ENCODE measurements at regions not wholly inside any gene's neighbourhood (a gene's known extent, or its start where the extent isn't known, plus 50 kb on each side); places are given as distances from the start of the nearest gene placed in this dataset.
"Not testable (repeated sequence)": the region's sequence is repeated elsewhere in the genome, so short reads cannot be mapped to it uniquely, and the experiment has no call there.

DNA sequence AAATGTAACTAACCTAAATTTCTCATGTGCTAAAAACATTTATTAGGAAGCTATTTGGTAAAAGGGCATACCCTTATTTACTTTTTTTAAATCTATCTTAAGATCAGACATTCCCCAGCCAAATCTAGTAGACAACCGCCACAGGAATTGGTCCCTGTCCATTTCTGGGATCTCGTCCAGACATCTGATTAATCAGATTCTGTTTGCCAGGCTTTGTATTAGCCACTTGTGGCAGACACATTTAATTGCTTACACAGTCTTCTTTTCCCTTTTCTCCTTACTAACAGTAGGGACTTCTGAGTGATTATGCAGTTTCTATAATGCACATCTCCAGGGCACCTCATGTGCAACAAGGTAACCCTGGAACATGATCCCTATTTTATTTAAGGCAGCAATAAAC, 449.0 kb upstream of the RGS18 start:
- no peaks in the 10 kb centered on the region for H3K4me1 ChIP-seq (ENCODE audit: control insufficient read depth in 2 of 3, insufficient read depth in 2 of 3, low read depth in 1 of 3, low read length in 3 of 3)
- H3K9me3 ChIP-seq (ENCODE audit: control insufficient read depth in 2 of 3, insufficient read depth in 1 of 3, low read length in 3 of 3), result no peaks in the 10 kb centered on the region
- FAIRE-seq, result no peak
- H3K4me3 ChIP-seq (ENCODE audit: low read length in 3 of 3), result no peak overlapping the region
- intact Hi-C loops (cut with DNase I), result no loop called here
- H3K36me3 ChIP-seq (ENCODE audit: control insufficient read depth in 2 of 3, insufficient read depth in 3 of 3, low read length in 3 of 3), result no peaks in the 10 kb centered on the region
- no peak for DNase-seq
- no peaks in the 10 kb centered on the region for H3K27me3 ChIP-seq (ENCODE audit: control insufficient read depth, insufficient read depth, low read length)
- H3K9ac ChIP-seq (ENCODE audit: low read length in 3 of 3), result no peak overlapping the region
- H3K27ac ChIP-seq (ENCODE audit: low read depth in 2 of 2, low read length in 2 of 2), result no peak overlapping the region
- TF ChIP-seq, protein P1, sequence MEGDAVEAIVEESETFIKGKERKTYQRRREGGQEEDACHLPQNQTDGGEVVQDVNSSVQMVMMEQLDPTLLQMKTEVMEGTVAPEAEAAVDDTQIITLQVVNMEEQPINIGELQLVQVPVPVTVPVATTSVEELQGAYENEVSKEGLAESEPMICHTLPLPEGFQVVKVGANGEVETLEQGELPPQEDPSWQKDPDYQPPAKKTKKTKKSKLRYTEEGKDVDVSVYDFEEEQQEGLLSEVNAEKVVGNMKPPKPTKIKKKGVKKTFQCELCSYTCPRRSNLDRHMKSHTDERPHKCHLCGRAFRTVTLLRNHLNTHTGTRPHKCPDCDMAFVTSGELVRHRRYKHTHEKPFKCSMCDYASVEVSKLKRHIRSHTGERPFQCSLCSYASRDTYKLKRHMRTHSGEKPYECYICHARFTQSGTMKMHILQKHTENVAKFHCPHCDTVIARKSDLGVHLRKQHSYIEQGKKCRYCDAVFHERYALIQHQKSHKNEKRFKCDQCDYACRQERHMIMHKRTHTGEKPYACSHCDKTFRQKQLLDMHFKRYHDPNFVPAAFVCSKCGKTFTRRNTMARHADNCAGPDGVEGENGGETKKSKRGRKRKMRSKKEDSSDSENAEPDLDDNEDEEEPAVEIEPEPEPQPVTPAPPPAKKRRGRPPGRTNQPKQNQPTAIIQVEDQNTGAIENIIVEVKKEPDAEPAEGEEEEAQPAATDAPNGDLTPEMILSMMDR (IDR thresholded peaks at IDR 0.05; ENCODE audit: borderline replicate concordance, extremely low read depth, insufficient read depth), result no peak

DNA sequence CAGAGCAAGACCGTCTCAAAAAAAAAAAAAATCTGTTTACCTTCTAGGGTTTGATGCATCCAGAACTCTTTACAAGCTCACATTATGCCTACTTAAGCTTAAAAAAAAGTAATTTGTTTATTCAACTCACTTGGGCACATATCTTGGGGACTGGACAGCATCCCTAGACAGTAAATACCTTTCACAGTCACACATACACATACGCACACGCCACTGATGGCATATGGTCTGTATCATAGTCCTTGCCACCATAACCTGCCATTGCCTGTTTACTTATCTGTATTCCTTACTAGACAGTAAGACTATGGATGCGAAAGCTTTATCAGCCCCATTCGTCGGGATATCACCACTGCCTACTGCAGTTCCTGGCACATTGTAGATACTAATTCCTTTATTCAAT, 446.3 kb upstream of the RGS18 start:
- TF ChIP-seq, protein P1 (IDR thresholded peaks at IDR 0.05; ENCODE audit: borderline replicate concordance, extremely low read depth, insufficient read depth), result no peak
- FAIRE-seq, result no peak

DNA sequence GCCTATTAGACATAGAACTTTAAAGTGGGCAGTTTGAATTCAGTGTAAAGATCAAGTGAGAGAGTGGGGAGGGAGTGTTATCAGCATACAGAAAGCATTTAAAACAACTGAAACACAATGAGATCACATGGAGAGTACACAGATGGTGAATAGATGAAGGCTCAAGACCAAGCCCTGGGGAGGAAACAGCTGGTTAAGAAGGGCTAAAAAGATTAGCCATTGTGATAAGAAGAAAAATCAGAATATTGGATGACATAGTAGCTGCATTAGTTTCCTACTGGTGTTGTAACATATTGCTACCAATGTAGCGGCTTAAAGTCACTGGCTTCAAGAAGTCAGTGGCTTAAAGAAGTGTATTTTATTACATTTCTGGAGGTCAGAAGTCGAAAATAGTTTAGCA, 443.4 kb upstream of the RGS18 start:
- Histone ChIP-seq H3K36me3 (ENCODE audit: control insufficient read depth in 2 of 3, insufficient read depth in 3 of 3, low read length in 3 of 3) (no peaks in the 10 kb centered on the region), H3K9ac (ENCODE audit: low read length in 3 of 3) (no peak overlapping the region), H3K4me1 (ENCODE audit: control insufficient read depth in 2 of 3, insufficient read depth in 2 of 3, low read depth in 1 of 3, low read length in 3 of 3) (no peaks in the 10 kb centered on the region), H3K27ac (ENCODE audit: low read depth in 2 of 2, low read length in 2 of 2) (no peak overlapping the region), H3K27me3 (ENCODE audit: control insufficient read depth, insufficient read depth, low read length) (no peaks in the 10 kb centered on the region), H3K4me3 (ENCODE audit: low read length in 3 of 3) (no peak overlapping the region), H3K9me3 (ENCODE audit: control insufficient read depth in 2 of 3, insufficient read depth in 1 of 3, low read length in 3 of 3) (no peaks in the 10 kb centered on the region)
- FAIRE-seq, result no peak
- no peak for DNase-seq
- TF ChIP-seq, protein P1 (IDR thresholded peaks at IDR 0.05; ENCODE audit: borderline replicate concordance, extremely low read depth, insufficient read depth), result no peak
- intact Hi-C loops (cut with DNase I), result no loop called here

More for the DNA sequence above, 446.3 kb upstream of the RGS18 start:
- Histone ChIP-seq H3K27ac (ENCODE audit: low read depth in 2 of 2, low read length in 2 of 2) (no peak overlapping the region), H3K9me3 (ENCODE audit: control insufficient read depth in 2 of 3, insufficient read depth in 1 of 3, low read length in 3 of 3) (no peaks in the 10 kb centered on the region), H3K4me1 (ENCODE audit: control insufficient read depth in 2 of 3, insufficient read depth in 2 of 3, low read depth in 1 of 3, low read length in 3 of 3) (no peaks in the 10 kb centered on the region), H3K9ac (ENCODE audit: low read length in 3 of 3) (no peak overlapping the region), H3K27me3 (ENCODE audit: control insufficient read depth, insufficient read depth, low read length) (no peaks in the 10 kb centered on the region), H3K36me3 (ENCODE audit: control insufficient read depth in 2 of 3, insufficient read depth in 3 of 3, low read length in 3 of 3) (no peaks in the 10 kb centered on the region), H3K4me3 (ENCODE audit: low read length in 3 of 3) (no peak overlapping the region)
- DNase-seq, result no peak
- intact Hi-C loops (cut with DNase I), result no loop called here

DNA sequence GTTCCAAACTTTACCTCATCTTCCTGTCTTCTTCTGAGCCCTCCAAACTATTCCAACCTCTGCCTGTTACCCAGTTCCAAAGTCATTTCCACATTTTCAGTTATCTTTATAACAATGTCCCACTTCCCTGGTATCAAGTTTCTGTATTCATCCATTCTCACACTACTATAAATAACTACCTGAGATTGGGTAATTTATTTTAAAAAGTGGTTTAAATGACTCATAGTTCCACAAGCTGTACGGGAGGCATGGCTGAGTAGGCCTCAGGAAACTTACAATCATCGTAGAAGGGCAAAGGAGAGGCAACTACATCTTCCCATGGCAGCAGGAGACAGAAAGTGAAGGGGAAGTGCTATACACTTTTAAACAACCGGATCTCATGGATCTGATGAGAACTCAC, 428.5 kb upstream of the RGS18 start:
- intact Hi-C loops (cut with DNase I), result no loop called here
- H3K36me3 ChIP-seq (ENCODE audit: control insufficient read depth in 2 of 3, insufficient read depth in 3 of 3, low read length in 3 of 3), result no peaks in the 10 kb centered on the region
- H3K27me3 ChIP-seq (ENCODE audit: control insufficient read depth, insufficient read depth, low read length), result no peaks in the 10 kb centered on the region
- no peak for FAIRE-seq
- TF ChIP-seq, protein P1 (IDR thresholded peaks at IDR 0.05; ENCODE audit: borderline replicate concordance, extremely low read depth, insufficient read depth), result no peak
- DNase-seq, result no peak
- no peak overlapping the region for H3K4me3 ChIP-seq (ENCODE audit: low read length in 3 of 3)
- no peaks in the 10 kb centered on the region for H3K4me1 ChIP-seq (ENCODE audit: control insufficient read depth in 2 of 3, insufficient read depth in 2 of 3, low read depth in 1 of 3, low read length in 3 of 3)
- H3K27ac ChIP-seq (ENCODE audit: low read depth in 2 of 2, low read length in 2 of 2), result no peak overlapping the region
- no peak overlapping the region for H3K9ac ChIP-seq (ENCODE audit: low read length in 3 of 3)
- no peaks in the 10 kb centered on the region for H3K9me3 ChIP-seq (ENCODE audit: control insufficient read depth in 2 of 3, insufficient read depth in 1 of 3, low read length in 3 of 3)

DNA sequence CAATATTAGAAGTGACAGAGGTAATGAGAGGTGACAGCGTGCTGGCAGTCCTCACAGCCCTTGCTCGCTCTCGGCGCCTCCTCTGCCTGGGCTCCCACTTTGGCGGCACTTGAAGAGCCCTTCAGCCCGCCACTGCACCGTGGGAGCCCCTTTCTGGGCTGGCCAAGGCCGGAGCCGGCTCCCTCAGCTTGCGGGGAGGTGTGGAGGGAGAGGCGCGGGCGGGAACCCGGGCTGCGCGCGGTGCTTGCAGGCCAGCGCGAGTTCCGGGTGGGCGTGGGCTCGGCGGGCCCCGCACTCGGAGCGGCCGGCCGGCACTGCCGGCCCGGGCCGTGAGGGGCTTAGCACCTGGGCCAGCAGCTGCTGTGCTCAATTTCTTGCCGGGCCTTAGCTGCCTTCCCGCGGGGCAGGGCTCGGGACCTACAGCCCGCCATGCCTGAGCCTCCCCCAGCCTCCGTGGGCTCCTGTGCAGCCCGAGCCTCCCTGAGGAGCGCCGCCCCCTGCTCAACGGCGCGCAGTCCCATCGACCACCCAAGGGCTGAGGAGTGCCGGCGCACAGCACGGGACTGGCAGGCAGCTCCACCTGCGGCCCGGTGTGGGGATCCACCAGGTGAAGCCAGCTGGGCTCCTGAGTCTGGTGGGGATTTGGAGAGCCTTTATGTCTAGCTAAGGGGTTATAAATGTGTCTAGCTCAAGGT, 426.5 kb upstream of the RGS18 start:
- H3K9ac ChIP-seq (ENCODE audit: low read length in 3 of 3); H3K4me1 ChIP-seq (ENCODE audit: control insufficient read depth in 2 of 3, insufficient read depth in 2 of 3, low read depth in 1 of 3, low read length in 3 of 3); H3K9me3 ChIP-seq (ENCODE audit: control insufficient read depth in 2 of 3, insufficient read depth in 1 of 3, low read length in 3 of 3); H3K4me3 ChIP-seq (ENCODE audit: low read length in 3 of 3); H3K27me3 ChIP-seq (ENCODE audit: control insufficient read depth, insufficient read depth, low read length); H3K27ac ChIP-seq (ENCODE audit: low read depth in 2 of 2, low read length in 2 of 2); H3K36me3 ChIP-seq (ENCODE audit: control insufficient read depth in 2 of 3, insufficient read depth in 3 of 3, low read length in 3 of 3); FAIRE-seq; intact Hi-C loops (cut with DNase I): not testable (repeated sequence)
- peak in 1 of 5 donors; percentile 37 for DNase-seq

Data from kidney (tissue), 13 donors.